Testis (tissue), 2 donors: ENCODE measurements at regions not wholly inside any gene's neighbourhood (a gene's known extent, or its start where the extent isn't known, plus 50 kb on each side); places are given as distances from the start of the nearest gene placed in this dataset.

Source experiments
- DNase-seq: peaks from one replicate; pipeline ENCODE4 v3.0.0-alpha.2; 2019
- H3K27ac ChIP-seq, 2 donors: fragments of 200-600 bp; sonication (generic); one replicate each; pipeline ENCODE4 v1.5.1; 2019
- H3K27me3 ChIP-seq: fragments of 200-600 bp; sonication (generic); one replicate; pipeline ENCODE4 v1.5.1; 2019
- H3K36me3 ChIP-seq: fragments of 200-600 bp; sonication (generic); one replicate; pipeline ENCODE4 v1.5.1; 2017; ENCODE audit warnings: low read depth; ENCODE audit errors: missing control alignments
- H3K4me1 ChIP-seq: fragments of 200-600 bp; sonication (generic); one replicate; pipeline ENCODE4 v1.5.1; 2019
- H3K4me3 ChIP-seq, 2 donors: fragments of 200-600 bp; sonication (generic); one replicate each; pipeline ENCODE4 v1.5.1; 2017 to 2019
- H3K9me3 ChIP-seq: fragments of 200-600 bp; sonication (generic); one replicate; pipeline ENCODE4 v1.5.1; 2017
- CTCF ChIP-seq, 3 experiments: fragments of 450-650 bp in 2 of 3; fragments of 200-600 bp in 1 of 3; sonication (generic) in 1 of 3; IDR thresholded peaks; one replicate each; pipeline ENCODE4 v1.5.1; 2016 to 2019; ENCODE audit warnings: antibody characterized with exemption in 3 of 3, mild to moderate bottlenecking in 2 of 3, moderate library complexity in 1 of 3
- POLR2A ChIP-seq: fragments of 450-650 bp; IDR thresholded peaks from one replicate; pipeline ENCODE4 v1.6.1; 2017; ENCODE audit warnings: antibody characterized with exemption, mild to moderate bottlenecking, moderate library complexity
- WGBS, 2 donors: methylation state at CpG; one replicate each; pipeline ENCODE4 v1.1.5; 2018; 5-methylcytosine and 5-hydroxymethylcytosine counted together
- intact Hi-C: fragments of 100-400 bp; cut with DNase I; formaldehyde crosslinking; loops from one replicate; pipeline ENCODE4 v1.15.1; 2023; ENCODE audit warnings: low total_unique reads

GRCh38 chr20:8972963-8973705 lies 95.8 kb upstream of the PLCB4 start:
- intact Hi-C loops = no loop called here
- Histone ChIP-seq H3K4me1 (peaks cover 7% of the 10 kb centered on the region), H3K27me3 (no peaks in the 10 kb centered on the region), H3K36me3 (no peaks in the 10 kb centered on the region), H3K27ac (no peak overlapping the region), H3K9me3 (no peaks in the 10 kb centered on the region), H3K4me3 (no peak overlapping the region)
- WGBS, 2 donors = 92 to 97% methylated on average over 4 of the region's 4 CpGs
- no peak for DNase-seq
- TF ChIP-seq POLR2A (no peak), CTCF (IDR thresholded peaks at IDR 0.05) (no peak)

GRCh38 chr20:8974009-8974708 lies 94.7 kb upstream of the PLCB4 start:
- no peak for DNase-seq
- H3K4me3 ChIP-seq = no peak overlapping the region
- intact Hi-C loops = no loop called here
- H3K4me1 ChIP-seq = peaks cover 7% of the 10 kb centered on the region
- H3K36me3 ChIP-seq = no peaks in the 10 kb centered on the region
- no peaks in the 10 kb centered on the region for H3K27me3 ChIP-seq
- no peak overlapping the region for H3K27ac ChIP-seq
- H3K9me3 ChIP-seq = no peaks in the 10 kb centered on the region
- TF ChIP-seq POLR2A (no peak), CTCF (IDR thresholded peaks at IDR 0.05) (no peak)
- 77 to 94% methylated on average over 2 of the region's 2 CpGs for WGBS, 2 donors

- no peak overlapping the region for H3K4me3 ChIP-seq
- H3K27me3 ChIP-seq = no peaks in the 10 kb centered on the region
- DNase-seq = no peak
- no peak overlapping the region for H3K27ac ChIP-seq
- no peaks in the 10 kb centered on the region for H3K9me3 ChIP-seq
- no peaks in the 10 kb centered on the region for H3K36me3 ChIP-seq
- H3K4me1 ChIP-seq = no peaks in the 10 kb centered on the region
- WGBS, 2 donors = 78 to 84% methylated on average over 5 of the region's 5 CpGs
- intact Hi-C loops = no loop called here
- TF ChIP-seq CTCF (IDR thresholded peaks at IDR 0.05) = no peak
- no peak for TF ChIP-seq POLR2A
Observed at GRCh38 chr20:8981482-8981881, 87.4 kb upstream of the PLCB4 start.

GRCh38 chr20:8983478-8984345 lies 85.2 kb upstream of the PLCB4 start:
- H3K36me3 ChIP-seq = no peaks in the 10 kb centered on the region
- intact Hi-C loops = no loop called here
- H3K4me3 ChIP-seq = no peak overlapping the region
- TF ChIP-seq CTCF (IDR thresholded peaks at IDR 0.05) = no peak
- no peak for TF ChIP-seq POLR2A
- no peak overlapping the region for H3K27ac ChIP-seq
- 75 to 82% methylated on average over 7 of the region's 7 CpGs for WGBS, 2 donors
- H3K9me3 ChIP-seq = no peaks in the 10 kb centered on the region
- H3K4me1 ChIP-seq = no peaks in the 10 kb centered on the region
- DNase-seq = no peak
- H3K27me3 ChIP-seq = no peaks in the 10 kb centered on the region
